HEK293T (cell line): ENCODE measurements at regions not wholly inside any gene's neighbourhood (a gene's known extent, or its start where the extent isn't known, plus 50 kb on each side); places are given as distances from the start of the nearest gene placed in this dataset.
"Not testable (repeated sequence)": the region's sequence is repeated elsewhere in the genome, so short reads cannot be mapped to it uniquely, and the experiment has no call there.

ENCODE experiments used
- ELF4 ChIP-seq: fragments of 450-650 bp; IDR thresholded peaks from 2 replicates; pipeline ENCODE4 v1.6.1; 2017; ENCODE audit warnings: antibody characterized with exemption
- FOXA1 ChIP-seq: fragments of 450-650 bp; IDR thresholded peaks from 2 replicates; pipeline ENCODE4 v1.6.1; 2016; ENCODE audit warnings: mild to moderate bottlenecking
- FOXM1 ChIP-seq: fragments of 450-650 bp; IDR thresholded peaks from 2 replicates; pipeline ENCODE4 v1.6.1; 2017; ENCODE audit warnings: mild to moderate bottlenecking, borderline replicate concordance
- LEF1 ChIP-seq: fragments of 450-650 bp; IDR thresholded peaks from 2 replicates; pipeline ENCODE4 v1.6.1; 2017; ENCODE audit warnings: mild to moderate bottlenecking, borderline replicate concordance
- NFRKB ChIP-seq: fragments of 450-650 bp; IDR thresholded peaks from 2 replicates; pipeline ENCODE4 v1.6.1; 2016; ENCODE audit warnings: mild to moderate bottlenecking, moderate library complexity
- SUZ12 ChIP-seq: fragments of 450-650 bp; IDR thresholded peaks from 2 replicates; pipeline ENCODE4 v1.6.1; 2016; ENCODE audit warnings: mild to moderate bottlenecking
- TARDBP ChIP-seq: fragments of 450-650 bp; IDR thresholded peaks from 2 replicates; pipeline ENCODE4 v1.6.1; 2016
- TF ChIP-seq, protein P1 (sequence below): fragments of 450-650 bp; IDR thresholded peaks from 2 replicates; pipeline ENCODE4 v1.6.1; 2016

DNA sequence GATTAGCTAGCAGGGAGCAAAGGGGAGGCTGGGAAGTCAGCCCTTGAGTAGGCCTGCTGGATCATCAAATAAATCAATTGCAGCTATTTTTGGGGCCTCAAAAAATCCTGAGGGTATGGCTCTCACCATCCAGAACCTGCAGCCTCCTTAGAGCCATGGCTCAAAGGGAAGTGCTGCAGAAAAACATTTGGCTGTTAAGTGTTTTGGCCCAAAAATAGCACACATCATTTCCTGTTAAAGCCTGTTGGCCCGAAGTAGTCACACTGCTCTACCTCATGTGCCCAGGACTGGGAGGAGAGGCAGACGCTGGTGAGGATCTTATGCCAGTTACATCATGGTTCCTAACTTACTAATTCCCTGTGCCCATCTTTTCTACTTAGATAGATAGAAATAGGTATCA, 176.8 kb upstream of the PLGLB1 start:
- TF ChIP-seq LEF1, FOXM1, ELF4, SUZ12, FOXA1, TARDBP, NFRKB: not testable (repeated sequence)
- TF ChIP-seq, protein P1, sequence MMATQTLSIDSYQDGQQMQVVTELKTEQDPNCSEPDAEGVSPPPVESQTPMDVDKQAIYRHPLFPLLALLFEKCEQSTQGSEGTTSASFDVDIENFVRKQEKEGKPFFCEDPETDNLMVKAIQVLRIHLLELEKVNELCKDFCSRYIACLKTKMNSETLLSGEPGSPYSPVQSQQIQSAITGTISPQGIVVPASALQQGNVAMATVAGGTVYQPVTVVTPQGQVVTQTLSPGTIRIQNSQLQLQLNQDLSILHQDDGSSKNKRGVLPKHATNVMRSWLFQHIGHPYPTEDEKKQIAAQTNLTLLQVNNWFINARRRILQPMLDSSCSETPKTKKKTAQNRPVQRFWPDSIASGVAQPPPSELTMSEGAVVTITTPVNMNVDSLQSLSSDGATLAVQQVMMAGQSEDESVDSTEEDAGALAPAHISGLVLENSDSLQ = not testable (repeated sequence)
